SK-MEL-5 (cell line): ENCODE measurements at regions not wholly inside any gene's neighbourhood (a gene's known extent, or its start where the extent isn't known, plus 50 kb on each side); places are given as distances from the start of the nearest gene placed in this dataset.

Experiments
- DNase-seq: peaks from one replicate; pipeline ENCODE4 v3.0.0-alpha.2; 2016; ENCODE audit warnings: low read depth, low spot score
- in situ Hi-C: cut with HindIII; loops from 2 replicates; pipeline ENCODE4 v1.10.0; 2016; ENCODE audit warnings: low sequenced_read_pairs, high pct_unique_total_duplicates, low pct_unique_long_range_greater_than_20kb

DNA sequence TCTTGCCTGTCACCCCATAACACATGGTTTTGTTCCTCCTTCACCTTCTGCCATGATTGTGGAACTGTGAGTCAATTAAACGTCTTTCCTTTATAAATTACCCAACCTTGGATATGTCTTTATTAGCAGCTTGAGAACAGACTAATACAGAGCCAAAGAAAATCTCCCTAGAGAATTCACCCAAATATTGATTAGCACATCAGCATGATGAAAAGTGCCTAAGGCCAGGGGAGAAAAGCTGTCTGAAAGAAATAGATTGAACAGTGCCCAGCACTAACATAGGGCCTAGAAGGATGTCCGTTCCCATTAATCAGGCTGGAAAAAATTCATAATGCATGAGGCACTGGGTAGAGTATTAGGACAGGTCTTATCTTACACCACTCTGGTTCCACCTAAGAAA, 111.9 kb upstream of the CALN1 start:
- DNase-seq, result no peak

DNA sequence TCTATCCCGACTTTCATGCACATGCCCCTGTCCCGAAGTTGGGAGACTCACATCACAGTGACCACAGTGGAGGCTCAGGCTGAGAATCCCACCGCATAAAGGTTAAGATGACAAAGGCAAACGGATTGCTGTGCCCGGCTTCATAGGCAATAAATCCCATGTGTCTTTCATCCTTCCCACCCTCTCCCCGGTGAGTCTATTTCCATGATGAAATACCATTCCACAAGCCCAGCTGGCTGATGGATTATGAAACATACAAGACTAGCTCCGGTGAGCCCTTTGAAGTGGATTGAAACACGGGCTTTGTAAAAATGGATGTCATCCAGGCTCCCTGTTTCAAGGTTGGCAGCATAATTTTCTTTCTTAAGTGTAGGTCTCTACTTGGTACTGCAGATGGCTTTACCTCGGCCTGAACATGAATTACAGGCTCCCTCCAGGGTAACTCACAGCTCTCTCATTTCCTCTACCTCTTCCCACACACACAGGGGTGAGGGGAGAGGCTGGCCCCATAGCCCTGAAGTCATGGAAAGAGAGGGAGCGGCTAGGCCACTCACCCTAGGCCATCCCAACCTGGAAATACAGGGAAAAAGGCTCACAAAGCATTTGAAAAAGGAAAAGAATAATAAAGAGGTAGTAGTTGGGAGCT, 92.0 kb upstream of the CALN1 start:
- DNase-seq, result no peak
- in situ Hi-C loops, result no loop called here

More for the DNA sequence above, 111.9 kb upstream of the CALN1 start:
- in situ Hi-C loops, result no loop called here

DNA sequence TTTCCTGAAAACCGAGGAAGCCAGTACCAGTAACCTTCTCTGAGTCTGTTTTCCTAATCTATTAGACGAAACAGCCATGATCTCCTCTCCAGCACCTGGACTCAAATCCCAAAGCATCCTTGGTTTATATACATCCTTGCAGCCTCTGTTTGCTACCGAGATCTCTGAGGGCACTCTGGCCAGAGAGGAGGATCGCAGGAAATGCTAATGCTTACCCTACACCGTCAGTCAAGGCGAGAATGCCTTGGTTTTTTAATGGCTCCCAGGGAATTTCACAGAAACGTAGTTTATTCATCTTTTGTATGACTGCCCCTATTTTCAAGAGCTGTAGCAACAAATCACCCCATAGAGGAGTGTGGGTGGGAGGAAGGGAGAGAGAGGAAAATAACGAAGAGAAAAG, 91.5 kb upstream of the CALN1 start:
- in situ Hi-C loops, result no loop called here
- DNase-seq, result no peak

DNA sequence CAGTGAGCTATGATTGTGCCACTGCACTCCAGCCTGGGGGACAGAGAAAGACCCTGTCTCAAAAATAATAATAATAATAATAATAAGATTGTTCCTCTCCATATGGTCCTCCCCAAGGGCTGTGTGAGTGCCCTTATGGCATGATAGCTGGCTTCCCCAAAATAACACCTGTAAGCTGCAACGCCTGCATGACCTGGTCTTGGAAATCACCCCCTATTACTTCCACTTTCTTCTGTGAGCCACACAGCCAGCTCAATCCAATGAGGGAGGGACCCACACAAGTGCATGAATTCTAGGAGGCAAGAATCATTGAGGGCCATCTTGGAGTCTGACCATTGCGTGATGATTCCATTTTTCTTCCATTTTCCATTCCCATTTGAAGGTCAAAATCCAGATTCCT, 82.7 kb upstream of the CALN1 start:
- in situ Hi-C loops, result no loop called here
- DNase-seq, result no peak

DNA sequence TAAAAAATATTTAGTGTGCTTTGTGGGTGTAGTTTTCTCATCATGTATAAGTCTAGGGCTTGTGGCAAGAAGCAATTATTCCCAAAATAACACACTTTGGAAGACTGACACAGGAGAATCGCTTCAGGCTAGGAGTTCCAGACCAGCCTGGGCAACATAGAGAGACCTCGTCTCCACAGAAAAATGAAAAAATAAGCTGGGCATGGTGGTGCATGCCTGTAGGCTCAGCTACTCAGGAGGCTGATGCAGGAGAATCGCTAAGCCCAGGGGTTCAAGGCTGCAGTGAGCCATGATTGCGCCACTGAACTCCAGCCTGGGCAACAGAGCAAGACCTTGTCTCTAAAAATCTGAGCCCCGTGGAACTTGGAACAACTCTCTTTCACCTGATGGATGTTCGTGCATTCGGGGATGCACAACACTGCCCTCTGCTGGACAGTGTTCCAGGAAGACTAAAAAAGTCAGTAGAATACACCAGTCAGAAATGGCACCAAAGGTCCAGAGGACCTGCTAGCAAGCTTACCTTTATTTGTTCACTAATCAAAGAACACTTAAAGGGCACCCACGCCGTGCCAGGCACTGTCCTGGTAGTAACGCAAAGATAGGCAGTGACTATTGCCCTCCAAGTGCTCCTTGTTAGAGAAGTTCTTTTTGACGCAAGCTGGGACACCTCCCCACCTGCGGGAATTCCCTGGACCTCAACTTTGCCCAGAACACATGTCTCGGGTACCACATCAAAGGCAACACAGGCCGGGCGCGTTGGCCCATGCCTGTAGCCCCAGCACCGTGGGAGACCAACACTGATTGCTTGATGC, 81.9 kb upstream of the CALN1 start:
- in situ Hi-C loops, result no loop called here

DNA sequence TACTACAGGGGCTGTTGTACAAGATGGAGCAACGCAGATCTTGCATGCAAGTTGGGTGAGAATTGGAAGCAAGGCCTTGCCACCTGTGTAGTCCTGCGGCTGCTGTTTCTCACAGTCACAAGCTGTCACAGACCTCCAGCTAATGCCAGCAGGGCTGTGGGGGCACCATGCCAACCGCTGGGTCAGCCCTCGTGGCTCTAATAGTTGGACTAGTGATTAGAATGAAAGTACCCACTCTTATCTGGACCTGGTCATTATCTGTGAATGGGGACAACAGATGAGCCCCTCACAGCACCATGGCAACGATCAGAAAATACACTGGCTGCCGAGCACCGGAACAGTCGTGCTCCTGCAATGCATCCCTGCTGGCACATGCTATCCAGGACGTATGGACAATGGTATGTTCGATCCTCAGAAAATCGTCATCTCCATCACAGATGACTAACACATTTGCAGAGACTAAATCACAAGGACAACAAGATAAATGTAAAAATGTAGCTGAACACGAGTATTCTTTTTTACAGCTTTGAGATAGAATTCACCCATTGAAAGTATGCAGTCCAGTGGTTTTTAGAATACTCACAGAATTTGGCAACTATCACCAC, 80.4 kb upstream of the CALN1 start:
- in situ Hi-C loops, result no loop called here

More for the DNA sequence above, 81.9 kb upstream of the CALN1 start:
- peak; percentile 88 for DNase-seq

DNA sequence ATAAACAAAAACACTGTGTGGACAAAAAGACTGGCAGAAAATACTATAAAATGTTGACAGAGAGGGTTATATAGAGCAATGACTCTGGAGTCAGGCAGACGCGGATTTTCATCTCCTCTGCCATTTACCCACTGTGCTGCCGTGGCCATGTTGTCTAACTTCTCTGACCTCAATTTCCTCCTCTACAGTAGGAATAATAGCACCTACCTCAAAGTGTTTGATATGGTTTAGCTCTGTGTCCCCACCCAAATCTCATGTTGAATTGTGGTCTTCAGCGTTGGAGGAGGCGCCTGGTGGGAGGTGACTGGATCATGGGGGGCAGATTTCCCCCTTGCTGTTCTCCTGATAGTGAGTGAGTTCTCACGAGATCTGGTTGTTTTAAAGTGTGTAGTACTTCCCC, 78.2 kb upstream of the CALN1 start:
- in situ Hi-C loops, result no loop called here
- no peak for DNase-seq

More for the DNA sequence above, 80.4 kb upstream of the CALN1 start:
- DNase-seq, result no peak

DNA sequence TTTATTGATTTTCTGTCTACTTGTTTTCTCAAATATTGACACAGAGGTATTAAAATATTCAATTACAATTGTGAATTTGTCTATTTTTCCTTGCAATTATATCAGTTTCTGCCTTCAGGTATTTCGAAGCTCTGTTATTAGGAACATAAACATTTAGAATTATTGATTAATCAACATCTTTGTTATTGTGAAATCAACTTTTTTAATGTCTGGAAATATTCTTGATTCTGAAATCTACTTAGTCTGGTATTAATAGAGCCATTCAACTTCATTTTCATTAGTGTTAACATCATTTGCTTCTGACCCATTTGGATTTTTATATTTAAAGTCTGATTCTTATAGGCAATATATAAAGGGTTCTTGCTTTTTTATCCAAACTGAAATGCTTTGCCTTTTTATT, 69.8 kb upstream of the CALN1 start:
- DNase-seq, result no peak
- in situ Hi-C loops, result no loop called here

DNA sequence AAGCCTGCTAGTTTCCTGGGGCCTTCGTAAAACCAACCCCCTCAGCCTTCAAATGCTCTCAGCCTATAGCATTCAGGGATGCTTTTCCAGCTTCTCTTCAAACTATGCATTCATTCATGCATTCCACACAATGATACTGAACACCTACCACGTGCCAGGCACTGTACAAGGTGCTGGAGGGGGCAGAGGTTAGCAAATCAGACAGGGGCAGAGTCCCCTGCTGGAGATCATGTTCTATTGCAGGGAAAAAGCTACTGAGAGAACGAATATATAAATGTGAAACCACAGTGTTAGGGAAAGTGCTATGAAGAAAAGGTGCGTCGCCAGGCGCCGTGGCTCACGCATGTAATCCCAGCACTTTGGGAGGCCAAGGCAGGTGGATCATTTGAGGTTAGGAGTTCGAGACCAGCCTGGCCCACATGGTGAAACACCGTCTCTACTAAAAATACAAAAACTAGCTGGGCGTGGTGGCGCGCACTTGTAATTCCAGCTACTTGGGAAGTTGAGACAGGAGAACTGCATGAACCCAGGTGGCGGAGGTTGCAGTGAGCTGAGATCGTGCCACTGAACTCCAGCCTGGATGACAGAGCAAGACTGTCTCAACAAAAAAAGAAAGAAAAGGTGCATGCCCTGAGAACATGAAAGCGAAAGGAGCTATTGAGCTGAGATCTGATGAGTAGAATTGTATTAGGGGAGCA, 64.6 kb upstream of the CALN1 start:
- in situ Hi-C loops, result no loop called here
- no peak for DNase-seq

DNA sequence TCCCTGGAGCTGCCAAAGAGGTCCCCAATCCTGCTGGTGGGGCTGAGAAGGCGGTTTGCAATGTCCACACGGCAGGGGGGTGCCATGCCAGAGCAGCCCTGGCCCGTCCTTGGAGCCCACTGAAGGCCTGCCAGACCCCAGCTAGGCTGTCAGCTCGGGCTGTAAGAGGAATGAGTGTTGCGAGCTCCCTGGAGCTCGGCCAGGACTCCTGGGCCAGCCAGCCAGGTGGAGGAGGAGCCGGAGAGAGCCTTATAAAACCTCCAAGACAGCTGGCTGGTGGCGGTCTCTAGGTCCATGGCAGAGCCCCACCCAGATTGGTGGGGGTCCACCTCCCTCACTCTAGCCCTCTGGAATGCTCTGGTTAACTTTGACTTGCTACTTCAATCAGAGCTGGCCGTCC, 55.1 kb upstream of the CALN1 start:
- in situ Hi-C loops, result no loop called here
- no peak for DNase-seq

DNA sequence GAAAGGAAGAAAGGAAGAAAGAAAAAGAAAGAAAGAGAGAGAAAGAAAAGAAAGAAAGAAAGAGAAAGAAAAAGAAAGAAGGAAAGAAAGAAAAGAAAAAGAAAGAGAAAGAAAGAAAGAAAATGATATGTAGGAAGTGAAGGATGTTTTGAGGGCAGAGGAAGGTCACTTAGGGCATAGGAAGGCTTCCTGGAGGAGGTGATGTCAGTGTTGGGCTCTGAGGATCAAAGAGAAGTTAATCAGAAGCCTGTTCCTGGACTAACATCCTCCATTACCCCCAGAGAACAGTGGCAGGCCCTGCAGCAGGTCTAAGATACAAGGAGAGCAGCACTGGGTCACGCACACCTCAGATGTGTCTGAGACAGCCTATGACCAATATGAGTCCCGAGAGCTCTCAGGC, 54.7 kb upstream of the CALN1 start:
- in situ Hi-C loops, result no loop called here
- DNase-seq, result no peak

DNA sequence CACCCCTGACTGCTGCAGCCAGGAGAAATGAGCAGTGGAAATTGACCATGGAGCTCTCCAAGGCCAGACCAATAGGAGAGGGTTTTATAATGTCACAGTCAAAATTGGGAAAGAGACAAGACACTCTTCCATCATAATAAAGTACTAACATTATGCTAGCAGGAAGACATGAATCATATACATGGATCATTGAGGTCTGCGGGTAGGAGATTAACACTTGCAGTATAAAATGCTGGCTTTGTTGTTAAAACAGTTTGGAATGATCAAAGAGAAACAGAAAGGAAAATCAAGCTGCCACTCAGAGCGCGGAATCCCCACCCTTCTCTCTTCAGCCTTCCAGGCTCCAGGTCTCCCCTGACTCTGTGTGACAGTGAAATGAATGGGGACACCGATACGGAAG, 53.4 kb upstream of the CALN1 start:
- DNase-seq, result peak; percentile 35
- in situ Hi-C loops, result no loop called here

DNA sequence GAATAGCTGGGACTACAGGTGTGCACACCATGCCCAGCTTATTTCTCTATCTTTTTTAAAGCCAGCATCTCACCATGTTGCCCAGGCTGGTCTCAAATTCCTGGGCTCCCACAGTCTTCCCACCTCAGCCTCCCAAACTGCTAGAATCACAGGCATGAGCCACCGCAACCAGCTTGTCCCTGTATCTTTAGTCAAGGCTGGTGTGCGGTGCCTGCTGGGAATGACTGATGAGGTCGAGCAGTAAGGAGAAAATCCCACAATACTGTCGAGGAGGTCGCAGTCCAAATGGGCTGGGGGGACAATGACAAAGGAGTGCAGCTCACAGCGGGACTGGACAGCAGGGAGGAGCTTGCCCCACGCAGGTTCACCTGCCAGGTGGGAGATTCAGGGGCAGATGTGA, 50.2 kb upstream of the CALN1 start:
- no peak for DNase-seq
- in situ Hi-C loops, result no loop called here
